Ectodermal cell (in vitro differentiated cells): ENCODE measurements at regions not wholly inside any gene's neighbourhood (a gene's known extent, or its start where the extent isn't known, plus 50 kb on each side); places are given as distances from the start of the nearest gene placed in this dataset.

ENCODE experiments used
- H3K27ac ChIP-seq: 2 replicates; pipeline ENCODE4 v1.7.0; 2013; ENCODE audit warnings: mild to moderate bottlenecking, low read depth, low read length; ENCODE audit not compliant: insufficient read depth, poor library complexity, severe bottlenecking
- H3K27me3 ChIP-seq: 2 replicates; pipeline ENCODE4 v1.7.0; 2013; ENCODE audit warnings: mild to moderate bottlenecking, low read length; ENCODE audit not compliant: insufficient read depth, control insufficient read depth, poor library complexity, severe bottlenecking
- H3K36me3 ChIP-seq: one replicate; pipeline ENCODE4 v1.7.0; 2013; ENCODE audit warnings: low read length; ENCODE audit not compliant: control insufficient read depth, insufficient read depth
- H3K4me1 ChIP-seq: one replicate; pipeline ENCODE4 v1.7.0; 2013; ENCODE audit warnings: low read length; ENCODE audit not compliant: control insufficient read depth, insufficient read depth
- H3K4me3 ChIP-seq: 2 replicates; pipeline ENCODE4 v1.7.0; 2013; ENCODE audit warnings: low read depth, low read length, control low read depth; ENCODE audit not compliant: insufficient read depth
- H3K9me3 ChIP-seq: 2 replicates; pipeline ENCODE4 v1.7.0; 2013; ENCODE audit warnings: mild to moderate bottlenecking, low read length, moderate library complexity; ENCODE audit not compliant: control insufficient read depth
- WGBS, 2 experiments: methylation state at CpG; one replicate each; pipeline ENCODE4 v1.1.7; 2013; ENCODE audit warnings: missing lambda C conversion rate in 2 of 2; 5-methylcytosine and 5-hydroxymethylcytosine counted together

GRCh38 chr3:126292318-126293070 lies 64.7 kb downstream of the KLF15 start:
- H3K4me3 ChIP-seq = no peak overlapping the region
- no peaks in the 10 kb centered on the region for H3K9me3 ChIP-seq
- 67 to 70% methylated on average over 11 of the region's 11 CpGs for WGBS, 2 experiments
- peaks cover 39% of the 10 kb centered on the region for H3K4me1 ChIP-seq
- H3K27me3 ChIP-seq = peaks cover 13% of the 10 kb centered on the region
- H3K36me3 ChIP-seq = no peaks in the 10 kb centered on the region
- no peak overlapping the region for H3K27ac ChIP-seq

DNA sequence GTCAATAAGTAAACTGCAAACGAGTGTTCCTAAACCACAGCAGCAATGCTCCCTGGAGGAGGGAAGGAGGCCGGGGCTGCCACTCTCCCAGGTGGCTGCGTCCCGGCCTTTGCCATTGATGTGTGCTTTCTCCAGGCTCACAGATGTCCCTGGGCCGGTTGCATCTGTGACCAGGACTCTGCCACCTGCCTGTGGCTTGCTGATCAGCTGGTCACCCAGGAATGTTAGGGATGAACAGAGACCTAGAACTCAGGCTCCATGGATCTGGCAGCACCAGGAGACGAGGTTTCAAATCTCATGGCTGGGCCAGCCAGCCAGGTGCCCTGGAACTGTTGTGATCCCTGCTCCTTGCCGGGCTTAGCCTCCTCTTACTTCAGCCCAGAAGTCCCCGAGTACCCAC lies 65.7 kb downstream of the KLF15 start:
- Histone ChIP-seq H3K36me3 (no peaks in the 10 kb centered on the region), H3K4me1 (peaks cover 45% of the 10 kb centered on the region), H3K27me3 (peaks cover 13% of the 10 kb centered on the region), H3K4me3 (no peak overlapping the region), H3K27ac (no peak overlapping the region), H3K9me3 (no peaks in the 10 kb centered on the region)
- WGBS, 2 experiments = 82 to 83% methylated on average over 8 of the region's 8 CpGs

DNA sequence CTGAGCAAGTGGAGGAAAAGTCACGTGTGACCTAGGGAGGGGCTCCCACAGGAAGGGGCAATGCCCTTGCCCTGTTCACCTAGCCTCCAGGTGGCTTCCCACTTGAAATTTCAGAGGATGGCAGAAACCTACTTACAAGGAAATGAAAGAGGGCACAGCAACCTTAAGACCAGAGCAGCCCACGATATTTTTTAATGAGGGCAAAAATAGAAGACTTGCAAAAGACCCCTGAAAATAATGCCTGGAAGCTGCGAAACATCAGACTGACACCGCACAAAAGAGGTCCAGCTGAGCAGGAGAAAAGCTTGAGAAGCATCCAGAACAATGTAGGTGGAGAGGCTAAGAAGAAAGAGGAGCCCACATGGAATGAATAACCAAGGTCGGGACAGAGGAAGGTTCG lies 66.1 kb downstream of the KLF15 start:
- H3K4me3 ChIP-seq = no peak overlapping the region
- 78 to 84% methylated on average over 6 of the region's 6 CpGs for WGBS, 2 experiments
- peaks cover 45% of the 10 kb centered on the region for H3K4me1 ChIP-seq
- no peak overlapping the region for H3K27ac ChIP-seq
- H3K9me3 ChIP-seq = no peaks in the 10 kb centered on the region
- no peaks in the 10 kb centered on the region for H3K36me3 ChIP-seq
- peaks cover 13% of the 10 kb centered on the region for H3K27me3 ChIP-seq

DNA sequence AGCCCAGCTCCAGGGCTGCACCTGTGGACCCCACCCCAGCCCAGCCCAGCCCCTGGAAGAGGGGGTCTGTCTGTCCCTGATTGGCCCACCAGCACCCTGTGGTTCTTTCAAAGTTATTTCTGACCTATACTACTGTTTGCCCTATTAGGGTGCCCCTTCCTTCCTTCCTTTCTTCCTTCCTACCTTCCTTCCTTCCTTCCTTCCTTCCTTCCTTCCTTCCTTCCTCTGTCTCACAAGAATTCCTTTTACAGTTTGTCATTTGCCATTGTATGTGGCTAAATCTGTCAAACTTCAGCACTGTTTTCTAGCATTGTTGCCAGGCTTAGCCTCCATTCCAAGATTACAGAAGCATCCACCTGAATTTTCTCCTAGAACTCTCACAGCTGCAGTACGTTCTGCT lies 66.9 kb downstream of the KLF15 start:
- H3K36me3 ChIP-seq = no peaks in the 10 kb centered on the region
- no peak overlapping the region for H3K4me3 ChIP-seq
- peaks cover 13% of the 10 kb centered on the region for H3K27me3 ChIP-seq
- no peaks in the 10 kb centered on the region for H3K9me3 ChIP-seq
- peaks cover 45% of the 10 kb centered on the region for H3K4me1 ChIP-seq
- 71 to 85% methylated on average over 1 of the region's 1 CpG for WGBS, 2 experiments
- no peak overlapping the region for H3K27ac ChIP-seq

DNA sequence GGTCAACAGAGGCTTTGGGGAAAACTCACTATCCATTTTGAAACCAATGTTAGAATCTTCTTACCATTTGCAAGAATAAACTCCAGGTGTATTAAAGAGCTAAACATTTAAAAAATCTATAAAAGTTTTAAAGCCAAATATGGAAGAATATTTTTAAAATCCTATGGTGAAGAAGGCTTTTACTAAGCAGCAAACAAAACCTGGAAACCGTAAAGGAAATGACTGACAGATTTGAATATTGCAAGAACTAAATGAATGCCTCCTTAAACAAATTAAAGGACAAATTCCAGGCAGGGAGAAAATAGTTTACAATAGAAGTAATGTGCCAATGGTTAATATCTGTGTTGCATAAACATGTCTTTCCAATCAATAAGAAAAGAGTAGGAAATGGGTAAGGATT lies 68.1 kb downstream of the KLF15 start:
- Histone ChIP-seq H3K36me3 (no peaks in the 10 kb centered on the region), H3K4me3 (no peak overlapping the region), H3K9me3 (no peaks in the 10 kb centered on the region), H3K27me3 (peaks cover 13% of the 10 kb centered on the region), H3K4me1 (peaks cover 45% of the 10 kb centered on the region), H3K27ac (no peak overlapping the region)
- WGBS, 2 experiments = 100% methylated on average over 1 of the region's 1 CpG

GRCh38 chr3:126288314-126288713 lies 68.9 kb downstream of the KLF15 start:
- H3K27me3 ChIP-seq = peaks cover 13% of the 10 kb centered on the region
- H3K36me3 ChIP-seq = no peaks in the 10 kb centered on the region
- H3K9me3 ChIP-seq = no peaks in the 10 kb centered on the region
- H3K4me3 ChIP-seq = peak overlapping the region; percentile 23
- H3K4me1 ChIP-seq = peaks cover 45% of the 10 kb centered on the region
- WGBS, 2 experiments = 45 to 54% methylated on average over 20 of the region's 20 CpGs
- H3K27ac ChIP-seq = no peak overlapping the region

- 2% methylated on average over 37 to 39 of the region's 39 CpGs for WGBS, 2 experiments
- peak overlapping the region; percentile 17 for H3K27ac ChIP-seq
Measured at GRCh38 chr3:126287536-126288241, 69.5 kb downstream of the KLF15 start.

GRCh38 chr3:126287171-126287535 lies 70.1 kb downstream of the KLF15 start:
- Histone ChIP-seq H3K36me3 (no peaks in the 10 kb centered on the region), H3K27ac (peak overlapping the region; percentile 17), H3K9me3 (no peaks in the 10 kb centered on the region), H3K4me1 (peaks cover 39% of the 10 kb centered on the region), H3K27me3 (peaks cover 13% of the 10 kb centered on the region), H3K4me3 (peak overlapping the region; percentile 23)
- WGBS, 2 experiments = 5 to 8% methylated on average over 6 to 7 of the region's 7 CpGs

More at GRCh38 chr3:126287536-126288241, 69.5 kb downstream of the KLF15 start:
- Histone ChIP-seq H3K27me3 (peaks cover 13% of the 10 kb centered on the region), H3K36me3 (no peaks in the 10 kb centered on the region), H3K4me3 (peak overlapping the region; percentile 23), H3K9me3 (no peaks in the 10 kb centered on the region), H3K4me1 (peaks cover 44% of the 10 kb centered on the region)

GRCh38 chr3:126285369-126285768 lies 71.8 kb downstream of the KLF15 start:
- WGBS, 2 experiments = 91 to 95% methylated on average over 2 of the region's 2 CpGs
- Histone ChIP-seq H3K36me3 (no peaks in the 10 kb centered on the region), H3K4me3 (no peak overlapping the region), H3K4me1 (peaks cover 22% of the 10 kb centered on the region), H3K9me3 (no peaks in the 10 kb centered on the region), H3K27me3 (peaks cover 13% of the 10 kb centered on the region), H3K27ac (no peak overlapping the region)

DNA sequence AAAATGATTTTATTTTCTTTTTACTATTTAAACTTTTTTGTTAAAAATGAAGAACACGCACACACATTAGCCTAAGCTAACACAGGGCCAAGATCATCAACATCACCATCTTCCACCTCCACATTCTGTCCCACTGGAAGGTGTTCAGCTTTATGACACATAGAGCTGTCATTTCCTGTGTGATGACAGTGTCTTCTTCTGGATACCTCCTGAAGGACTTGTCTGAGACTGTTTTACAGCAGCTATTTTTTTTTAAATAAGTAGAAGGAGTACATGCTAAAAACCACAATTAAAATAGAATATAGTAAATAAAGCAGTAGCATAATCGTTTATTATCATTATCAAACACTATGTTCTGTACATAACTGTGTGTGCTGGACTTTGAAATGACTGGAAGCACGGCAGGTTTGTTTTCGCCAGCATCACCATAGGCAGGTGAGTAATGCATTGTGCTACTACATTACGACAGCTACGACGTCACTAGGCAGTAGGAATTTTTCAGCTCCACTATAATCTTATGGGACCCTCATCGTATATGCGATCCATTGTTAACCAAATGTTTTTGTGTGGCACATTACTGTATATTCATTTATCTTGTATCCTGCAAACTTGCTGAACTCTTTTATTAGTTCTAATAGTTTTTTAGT lies 72.8 kb downstream of the KLF15 start:
- Histone ChIP-seq H3K36me3 (no peaks in the 10 kb centered on the region), H3K27me3 (peaks cover 13% of the 10 kb centered on the region), H3K4me3 (no peak overlapping the region), H3K4me1 (peaks cover 15% of the 10 kb centered on the region), H3K27ac (no peak overlapping the region), H3K9me3 (no peaks in the 10 kb centered on the region)
- WGBS, 2 experiments = 90 to 94% methylated on average over 7 to 9 of the region's 9 CpGs
